A549 (cell line): ENCODE measurements at regions not wholly inside any gene's neighbourhood (a gene's known extent, or its start where the extent isn't known, plus 50 kb on each side); places are given as distances from the start of the nearest gene placed in this dataset.

Experiments
- BHLHE40 ChIP-seq: IDR thresholded peaks from 2 replicates; pipeline ENCODE4 v1.6.1; 2012; ENCODE audit warnings: low read depth, low read length, inconsistent platforms
- CHD2 ChIP-seq: fragments of 150-350 bp; IDR thresholded peaks from 2 replicates; pipeline ENCODE4 v1.6.1; 2014; ENCODE audit warnings: low read length; ENCODE audit not compliant: partially characterized antibody
- FOSL2 ChIP-seq, 2 experiments: fragments of 450-650 bp in 1 of 2; fragments of >200 bp in 1 of 2; sonication (Bioruptor Twin) in 1 of 2; formaldehyde crosslinking; IDR thresholded peaks; 2 replicates each; pipeline versions ENCODE4 v1.5.0 to v1.6.1; 2016 to 2020; ENCODE audit warnings: mild to moderate bottlenecking in 1 of 2, moderate library complexity in 1 of 2
- MAZ ChIP-seq: fragments of 150-350 bp; IDR thresholded peaks from 2 replicates; pipeline ENCODE4 v1.6.1; 2014; ENCODE audit warnings: antibody characterized with exemption, low read depth, low read length, borderline replicate concordance
- POLR2AphosphoS2 ChIP-seq: conservative IDR thresholded peaks from 2 replicates; pipeline ENCODE4 v1.6.1; 2012; ENCODE audit warnings: low read length, improper control_type of control experiment, inconsistent platforms
- RCOR1 ChIP-seq: fragments of 150-350 bp; IDR thresholded peaks from 2 replicates; pipeline ENCODE4 v1.6.1; 2014; ENCODE audit warnings: antibody characterized with exemption, low read length, low read depth
- TF ChIP-seq, protein P1 (sequence below): fragments of >200 bp; sonication (Bioruptor Twin); formaldehyde crosslinking; IDR thresholded peaks from 3 replicates; pipeline ENCODE4 v1.5.1; 2016

DNA sequence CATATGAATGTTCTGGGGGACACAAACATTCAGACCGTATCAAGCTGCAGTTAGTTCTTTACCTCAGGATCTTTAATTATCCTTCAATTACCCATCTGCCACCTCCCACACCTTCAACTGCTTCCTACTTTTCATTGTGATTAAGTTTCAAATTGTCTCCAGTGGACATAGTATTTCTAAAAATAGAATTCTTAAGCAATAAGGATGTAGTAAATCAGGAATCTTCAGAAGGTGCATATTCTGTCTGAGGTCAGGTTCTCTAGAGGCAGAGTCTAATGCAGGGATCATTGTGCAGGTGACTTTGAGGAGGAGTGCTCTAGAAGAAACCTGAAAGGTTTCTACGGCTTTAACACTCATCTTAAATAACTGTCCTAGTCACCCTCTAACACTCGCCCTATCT is 102.6 kb upstream of the PPP2R5A start:
- TF ChIP-seq, protein P1, sequence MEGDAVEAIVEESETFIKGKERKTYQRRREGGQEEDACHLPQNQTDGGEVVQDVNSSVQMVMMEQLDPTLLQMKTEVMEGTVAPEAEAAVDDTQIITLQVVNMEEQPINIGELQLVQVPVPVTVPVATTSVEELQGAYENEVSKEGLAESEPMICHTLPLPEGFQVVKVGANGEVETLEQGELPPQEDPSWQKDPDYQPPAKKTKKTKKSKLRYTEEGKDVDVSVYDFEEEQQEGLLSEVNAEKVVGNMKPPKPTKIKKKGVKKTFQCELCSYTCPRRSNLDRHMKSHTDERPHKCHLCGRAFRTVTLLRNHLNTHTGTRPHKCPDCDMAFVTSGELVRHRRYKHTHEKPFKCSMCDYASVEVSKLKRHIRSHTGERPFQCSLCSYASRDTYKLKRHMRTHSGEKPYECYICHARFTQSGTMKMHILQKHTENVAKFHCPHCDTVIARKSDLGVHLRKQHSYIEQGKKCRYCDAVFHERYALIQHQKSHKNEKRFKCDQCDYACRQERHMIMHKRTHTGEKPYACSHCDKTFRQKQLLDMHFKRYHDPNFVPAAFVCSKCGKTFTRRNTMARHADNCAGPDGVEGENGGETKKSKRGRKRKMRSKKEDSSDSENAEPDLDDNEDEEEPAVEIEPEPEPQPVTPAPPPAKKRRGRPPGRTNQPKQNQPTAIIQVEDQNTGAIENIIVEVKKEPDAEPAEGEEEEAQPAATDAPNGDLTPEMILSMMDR, result no peak
- TF ChIP-seq POLR2AphosphoS2 (no peak), BHLHE40 (no peak), CHD2 (no peak), RCOR1 (no peak), FOSL2 (IDR thresholded peaks at IDR 0.05) (no peak), FOSL2 (CRISPR knock-in tag; IDR thresholded peaks at IDR 0.05) (no peak), MAZ (no peak)
